PC-3 (cell line): ENCODE measurements at regions not wholly inside any gene's neighbourhood (a gene's known extent, or its start where the extent isn't known, plus 50 kb on each side); places are given as distances from the start of the nearest gene placed in this dataset.
A peak's percentile ranks its signal among the peaks of the same experiment; 100 is the strongest.

Experiments
- ATAC-seq: fragments of 200-7000 bp; cut with Tn5 transposase; 2 replicates; pipeline ENCODE4 v1.9.1; 2020; ENCODE audit warnings: mild to moderate bottlenecking, moderate library complexity
- BruUV-seq: library from RNA; stranded (reverse); fragments of 400-500 nt; replicated peaks from 2 replicates; lab custom pipeline; 2021; lab: Mats Ljungman, UMichigan
- CTCF ChIA-PET: fragments of 300-600 bp; sonication (Branson Sonifier 250); formaldehyde crosslinking; loops from one replicate; lab custom pipeline; 2022; ENCODE audit warnings: antibody characterized with exemption; lab: Charles Lee
- POLR2A ChIA-PET: fragments of 300-600 bp; sonication (Branson Sonifier 250); formaldehyde crosslinking; loops from one replicate; lab custom pipeline; 2022; ENCODE audit warnings: antibody characterized with exemption; ENCODE audit not compliant: unreplicated experiment; lab: Charles Lee
- DNase-seq: peaks from one replicate; pipeline ENCODE4 v3.0.0-alpha.2; 2015
- H2AFZ ChIP-seq: fragments of 300-600 bp; sonication (generic); 2 replicates; pipeline ENCODE4 v1.6.0; 2016; ENCODE audit warnings: antibody characterized with exemption, low read length
- H3F3A ChIP-seq: fragments of 300-600 bp; sonication (generic); one replicate; pipeline ENCODE4 v1.6.0; 2017; ENCODE audit warnings: antibody characterized with exemption, low read length, control low read depth, mild to moderate bottlenecking; ENCODE audit not compliant: unreplicated experiment
- H3K27ac ChIP-seq: fragments of 300-600 bp; sonication (generic); 2 replicates; pipeline ENCODE4 v1.5.1; 2016; ENCODE audit warnings: mild to moderate bottlenecking, low read length
- H3K27me3 ChIP-seq: fragments of 300-600 bp; sonication (generic); 2 replicates; pipeline ENCODE4 v1.6.1; 2016; ENCODE audit warnings: low read length, mixed read lengths
- H3K36me3 ChIP-seq: fragments of 300-600 bp; sonication (generic); 2 replicates; pipeline ENCODE4 v1.6.1; 2016; ENCODE audit warnings: low read depth, mixed run types, low read length, mixed read lengths
- H3K4me1 ChIP-seq: fragments of 300-600 bp; sonication (generic); 2 replicates; pipeline ENCODE4 v1.5.1; 2016; ENCODE audit warnings: low read length; ENCODE audit not compliant: insufficient read depth
- H3K4me2 ChIP-seq: fragments of 300-600 bp; sonication (generic); 2 replicates; pipeline ENCODE4 v1.6.0; 2016; ENCODE audit warnings: low read length
- H3K4me3 ChIP-seq: fragments of 300-600 bp; sonication (generic); 2 replicates; pipeline ENCODE4 v1.5.1; 2016; ENCODE audit warnings: mild to moderate bottlenecking, low read length, mixed read lengths
- H3K79me2 ChIP-seq: fragments of 300-600 bp; sonication (generic); 2 replicates; pipeline ENCODE4 v1.6.1; 2017; ENCODE audit warnings: low read length, mixed read lengths
- H3K9ac ChIP-seq: fragments of 300-600 bp; sonication (generic); 2 replicates; pipeline ENCODE4 v1.6.0; 2016; ENCODE audit warnings: mild to moderate bottlenecking, low read length
- H3K9me2 ChIP-seq: fragments of 300-600 bp; sonication (generic); replicated peaks from 2 replicates; pipeline ENCODE4 v1.6.1; 2016; ENCODE audit warnings: mixed run types, low read length, mixed read lengths
- H3K9me3 ChIP-seq: fragments of 300-600 bp; sonication (generic); 2 replicates; pipeline ENCODE4 v1.6.1; 2016; ENCODE audit warnings: low read length, mixed read lengths
- H4K20me1 ChIP-seq: fragments of 300-600 bp; sonication (generic); 2 replicates; pipeline ENCODE4 v1.6.1; 2016; ENCODE audit warnings: low read length, mixed read lengths
- CTCF ChIP-seq: fragments of 300-600 bp; sonication (generic); conservative IDR thresholded peaks from 2 replicates; pipeline ENCODE4 v1.5.1; 2017; ENCODE audit warnings: antibody characterized with exemption, low read depth, mild to moderate bottlenecking, low read length
- EZH2 ChIP-seq: fragments of 300-600 bp; sonication (generic); IDR thresholded peaks from one replicate; pipeline ENCODE4 v1.6.1; 2017; ENCODE audit warnings: antibody characterized with exemption, mild to moderate bottlenecking, low read length; ENCODE audit not compliant: unreplicated experiment
- EZH2phosphoT487 ChIP-seq: fragments of 300-600 bp; sonication (generic); IDR thresholded peaks from 2 replicates; pipeline ENCODE4 v1.6.1; 2018; ENCODE audit warnings: mild to moderate bottlenecking, antibody characterized with exemption, low read length, borderline replicate concordance
- intact Hi-C: fragments of 100-400 bp; cut with micrococcal nuclease; formaldehyde crosslinking; loops from 2 replicates; pipeline ENCODE4 v1.9.0; 2023

- peaks cover 6% of the 10 kb centered on the region for H3K27me3 ChIP-seq
- ATAC-seq (no peak), DNase-seq (no peak)
- no peaks in the 10 kb centered on the region for H3K4me1 ChIP-seq
- no peaks in the 10 kb centered on the region for H3K79me2 ChIP-seq
- ChIA-PET CTCF (no interaction called here), POLR2A (no interaction called here)
- H3K9me2 ChIP-seq: no peaks in the 10 kb centered on the region
- H4K20me1 ChIP-seq: no peaks in the 10 kb centered on the region
- H3K4me3 ChIP-seq: no peak overlapping the region
- H3F3A ChIP-seq: no peaks in the 10 kb centered on the region
- no peak overlapping the region for H3K27ac ChIP-seq
- H2AFZ ChIP-seq: no peak overlapping the region
- H3K9ac ChIP-seq: no peak overlapping the region
- H3K4me2 ChIP-seq: no peak overlapping the region
- intact Hi-C loops: no loop called here
- no peaks in the 10 kb centered on the region for H3K36me3 ChIP-seq
- no TSS peak for BruUV-seq
- TF ChIP-seq CTCF (no peak), EZH2 (no peak), EZH2phosphoT487 (no peak)
- H3K9me3 ChIP-seq: no peaks in the 10 kb centered on the region
These were observed 985.1 kb downstream of the SORCS1 start for GRCh38 chr10:106179430-106179829.

DNA sequence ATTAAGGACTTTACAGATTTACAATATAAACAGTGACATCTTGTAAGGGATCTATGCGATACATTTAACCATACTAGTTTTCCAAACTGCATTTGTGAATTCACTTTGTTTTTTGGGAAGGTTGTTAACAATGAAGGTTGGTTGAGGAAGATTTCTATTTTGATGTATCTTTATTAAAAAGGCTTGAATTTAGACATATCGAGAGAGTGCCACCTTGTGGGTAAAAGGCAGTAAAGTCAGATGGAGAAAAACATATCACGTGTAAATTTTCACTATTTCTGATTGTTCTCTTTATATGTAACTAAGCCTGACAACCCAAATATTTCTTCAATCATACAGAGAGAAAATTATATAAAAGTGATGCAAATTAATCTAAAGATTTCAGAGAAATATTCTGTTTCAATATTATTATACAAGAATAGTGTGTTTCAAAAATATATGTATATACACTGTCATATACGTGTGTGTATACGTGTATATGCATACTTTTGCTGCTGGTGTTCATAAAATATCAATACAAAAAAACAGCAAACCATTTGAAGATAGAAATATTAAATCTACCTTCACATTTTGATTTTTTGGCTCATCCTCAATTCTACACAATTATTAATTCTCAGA, 988.6 kb downstream of the SORCS1 start:
- no peak for TF ChIP-seq EZH2
- TF ChIP-seq CTCF: peak; percentile 67
- TF ChIP-seq EZH2phosphoT487: no peak
- intact Hi-C loops: loop anchor here (2.0 kb wide), 1 partner anchor 225 kb away; no protein-coding TSS in a partner anchor
- ChIA-PET CTCF (no interaction called here), POLR2A (no interaction called here)
- Histone ChIP-seq H3K9me3 (no peaks in the 10 kb centered on the region), H3K79me2 (no peaks in the 10 kb centered on the region), H3K9ac (no peak overlapping the region), H3K4me2 (peak overlapping the region; percentile 67), H3K27me3 (peaks cover 21% of the 10 kb centered on the region), H3K4me3 (peak overlapping the region; percentile 52), H3K27ac (no peak overlapping the region), H3K4me1 (no peaks in the 10 kb centered on the region), H3K36me3 (no peaks in the 10 kb centered on the region), H3F3A (no peaks in the 10 kb centered on the region), H2AFZ (peak overlapping the region; percentile 67; the same call in 1 of the 2 replicates), H3K9me2 (no peaks in the 10 kb centered on the region), H4K20me1 (no peaks in the 10 kb centered on the region)
- peak; percentile 55 for DNase-seq
- ATAC-seq: no peak
- no TSS peak for BruUV-seq

DNA sequence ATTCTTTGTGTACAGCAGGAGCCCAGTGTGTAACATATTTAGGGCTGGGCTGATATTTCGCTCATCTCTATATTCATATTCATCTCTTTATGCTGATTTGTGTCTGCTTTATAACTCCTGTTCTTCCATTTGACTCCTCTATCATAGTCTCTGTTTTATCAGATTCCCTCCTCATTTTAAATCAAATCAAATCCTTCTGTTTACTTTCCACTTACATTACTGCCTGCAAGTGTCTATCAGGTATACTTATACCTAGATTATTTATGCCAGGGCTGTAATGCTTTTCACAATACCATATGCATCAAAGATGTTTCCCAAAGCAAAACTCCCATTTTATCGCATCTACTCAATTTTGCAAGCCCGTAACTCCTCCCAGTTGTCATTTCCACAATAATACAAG, 990.7 kb downstream of the SORCS1 start:
- Histone ChIP-seq H3K9me3 (no peaks in the 10 kb centered on the region), H3K9ac (no peak overlapping the region), H4K20me1 (no peaks in the 10 kb centered on the region), H3K79me2 (no peaks in the 10 kb centered on the region), H3K27ac (no peak overlapping the region), H2AFZ (no peak overlapping the region), H3K4me2 (no peak overlapping the region), H3K9me2 (no peaks in the 10 kb centered on the region), H3K4me3 (no peak overlapping the region), H3K4me1 (no peaks in the 10 kb centered on the region), H3K36me3 (no peaks in the 10 kb centered on the region), H3F3A (no peaks in the 10 kb centered on the region), H3K27me3 (peaks cover 23% of the 10 kb centered on the region)
- no peak for TF ChIP-seq EZH2
- no peak for TF ChIP-seq CTCF
- no peak for TF ChIP-seq EZH2phosphoT487
- BruUV-seq: no TSS peak
- intact Hi-C loops: loop anchor here (2.0 kb wide), 1 partner anchor 223 kb away; no protein-coding TSS in a partner anchor
- POLR2A ChIA-PET: no interaction called here
- CTCF ChIA-PET: no interaction called here
- no peak for ATAC-seq
- no peak for DNase-seq
